Common myeloid progenitor, CD34-positive (primary cell): ENCODE measurements at regions not wholly inside any gene's neighbourhood (a gene's known extent, or its start where the extent isn't known, plus 50 kb on each side); places are given as distances from the start of the nearest gene placed in this dataset.
"Not testable (repeated sequence)": the region's sequence is repeated elsewhere in the genome, so short reads cannot be mapped to it uniquely, and the experiment has no call there.

Experiments
- CTCF ChIA-PET: fragments of 350-600 bp; sonication (Branson Sonifier 250); formaldehyde crosslinking; loops from one replicate; lab custom pipeline; 2021; ENCODE audit warnings: antibody characterized with exemption; lab: Charles Lee
- POLR2A ChIA-PET: fragments of 350-600 bp; sonication (Branson Sonifier 250); formaldehyde crosslinking; loops from one replicate; lab custom pipeline; 2021; ENCODE audit warnings: antibody characterized with exemption; lab: Charles Lee
- DNase-seq, 3 donors: peaks; one replicate each; pipeline versions ENCODE4 v3.0.0 to v3.0.0-alpha.2; 2013
- H3K27ac ChIP-seq, 2 experiments: 1 replicate in 1 of 2; 2 replicates in 1 of 2; pipeline ENCODE4 v1.7.0; 2013; ENCODE audit warnings: inconsistent platforms in 2 of 2, low read length in 2 of 2, mild to moderate bottlenecking in 2 of 2, low read depth in 1 of 2, moderate library complexity in 1 of 2; ENCODE audit not compliant: severe bottlenecking in 2 of 2, insufficient read depth in 1 of 2, poor library complexity in 1 of 2
- H3K27me3 ChIP-seq, 5 experiments: replicated peaks in 2 of 5; 1 replicate in 3 of 5; 2 replicates in 2 of 5; pipeline versions ENCODE4 v1.6.1 to v1.7.0; 2013; ENCODE audit warnings: low read length in 4 of 5, mild to moderate bottlenecking in 2 of 5, moderate library complexity in 2 of 5, inconsistent platforms in 1 of 5; ENCODE audit not compliant: insufficient read depth in 5 of 5, control insufficient read depth in 4 of 5
- H3K36me3 ChIP-seq, 4 experiments: 1 replicate in 2 of 4; 2 replicates in 2 of 4; pipeline versions ENCODE4 v1.6.1 to v1.7.0; 2013; ENCODE audit warnings: low read length in 3 of 4, control low read depth in 1 of 4, mild to moderate bottlenecking in 1 of 4; ENCODE audit not compliant: control insufficient read depth in 4 of 4, insufficient read depth in 4 of 4
- H3K4me1 ChIP-seq, 4 experiments: 1 replicate in 3 of 4; 2 replicates in 1 of 4; pipeline versions ENCODE4 v1.6.1 to v1.7.1; 2013; ENCODE audit warnings: low read length in 3 of 4, mild to moderate bottlenecking in 3 of 4, control low read depth in 1 of 4, inconsistent platforms in 1 of 4, moderate library complexity in 1 of 4; ENCODE audit not compliant: control insufficient read depth in 4 of 4, insufficient read depth in 4 of 4; ENCODE audit errors: control extremely low read depth in 1 of 4
- H3K4me3 ChIP-seq, 7 experiments: 1 replicate in 4 of 7; 2 replicates in 3 of 7; pipeline versions ENCODE4 v1.5.1 to v1.7.0; 2013; ENCODE audit warnings: mild to moderate bottlenecking in 7 of 7, low read length in 6 of 7, moderate library complexity in 6 of 7, inconsistent platforms in 2 of 7, low read depth in 2 of 7, control low read depth in 1 of 7; ENCODE audit not compliant: insufficient read depth in 4 of 7, control insufficient read depth in 1 of 7; ENCODE audit errors: extremely low read depth in 1 of 7
- H3K9me3 ChIP-seq, 5 experiments: 1 replicate in 4 of 5; 2 replicates in 1 of 5; pipeline versions ENCODE4 v1.6.1 to v1.7.1; 2013; ENCODE audit warnings: low read length in 4 of 5, mild to moderate bottlenecking in 2 of 5, inconsistent platforms in 1 of 5, low read depth in 1 of 5, moderate library complexity in 1 of 5; ENCODE audit not compliant: control insufficient read depth in 4 of 5, insufficient read depth in 2 of 5; ENCODE audit errors: control extremely low read depth in 1 of 5
- WGBS: methylation state at CpG from one replicate; pipeline ENCODE4 v1.1.5; 2013; ENCODE audit not compliant: insufficient coverage; 5-methylcytosine and 5-hydroxymethylcytosine counted together

DNA sequence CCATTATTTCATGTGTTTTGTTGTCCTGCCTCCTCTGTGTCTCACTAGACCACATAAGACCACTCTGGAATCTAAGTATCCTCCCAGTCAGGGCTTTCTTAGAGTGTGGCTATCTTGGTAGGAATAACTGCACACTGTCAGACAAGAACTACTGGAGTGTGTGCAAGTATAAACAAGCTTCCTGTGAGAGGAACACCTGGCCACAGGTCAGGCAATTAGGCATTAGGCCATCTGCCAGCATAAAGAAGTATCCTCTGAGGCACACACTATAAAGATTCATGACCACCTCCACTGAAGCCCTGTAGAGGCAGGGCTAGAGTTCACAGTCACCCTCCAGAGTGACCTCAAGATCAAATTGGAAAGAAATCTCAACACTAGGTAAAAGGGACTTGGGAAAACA is 507.0 kb upstream of the PABPC4L start:
- H3K36me3 ChIP-seq, result no peaks in the 10 kb centered on the region
- H3K4me1 ChIP-seq, result no peaks in the 10 kb centered on the region
- no peak overlapping the region for H3K4me3 ChIP-seq
- DNase-seq, result no peak
- POLR2A ChIA-PET, result no interaction called here
- no peaks in the 10 kb centered on the region for H3K9me3 ChIP-seq
- no peaks in the 10 kb centered on the region for H3K27me3 ChIP-seq
- CTCF ChIA-PET, result no interaction called here
- no peak overlapping the region for H3K27ac ChIP-seq

DNA sequence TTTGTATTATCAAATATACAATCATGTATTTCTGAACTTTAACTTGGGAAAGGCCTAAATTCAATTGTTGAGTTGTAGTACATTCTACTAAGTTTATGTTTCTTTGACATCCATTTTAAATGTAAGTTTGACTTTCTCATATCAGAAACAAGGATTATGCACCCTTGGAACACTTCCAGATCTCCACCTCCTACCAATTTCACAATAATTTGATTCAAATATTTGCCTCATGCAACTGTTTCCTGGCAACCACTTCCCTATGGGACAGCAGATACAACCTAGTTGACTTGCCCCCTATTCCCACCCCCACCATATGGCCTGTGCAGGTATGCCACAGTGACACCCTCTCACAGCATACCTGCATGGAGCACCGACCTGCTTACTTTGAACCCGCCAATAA is 506.4 kb upstream of the PABPC4L start:
- POLR2A ChIA-PET, result no interaction called here
- WGBS, result 93% methylated on average over 2 of the region's 2 CpGs
- Histone ChIP-seq H3K36me3 (no peaks in the 10 kb centered on the region), H3K27ac (no peak overlapping the region), H3K27me3 (no peaks in the 10 kb centered on the region), H3K4me1 (no peaks in the 10 kb centered on the region), H3K9me3 (no peaks in the 10 kb centered on the region), H3K4me3 (no peak overlapping the region)
- CTCF ChIA-PET, result no interaction called here
- no peak for DNase-seq

DNA sequence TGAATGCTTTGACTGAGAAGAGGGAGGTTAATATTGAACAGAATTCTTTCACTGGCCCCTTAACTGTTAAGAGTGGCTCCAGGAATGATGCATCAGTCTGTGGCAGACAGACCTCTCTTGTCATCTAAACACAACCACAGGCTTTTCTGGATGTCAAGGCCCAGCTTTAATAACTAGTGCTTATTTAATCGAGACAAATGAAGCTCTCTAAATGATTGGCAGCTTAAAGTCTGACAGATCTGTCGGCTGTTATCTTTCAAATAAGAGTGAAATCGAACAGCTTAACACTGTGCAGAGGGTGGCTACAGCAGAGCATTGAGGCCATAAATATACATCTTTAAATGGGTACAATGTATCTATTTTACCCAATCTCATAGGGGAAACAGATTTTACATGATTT is 500.8 kb upstream of the PABPC4L start:
- CTCF ChIA-PET, result no interaction called here

DNA sequence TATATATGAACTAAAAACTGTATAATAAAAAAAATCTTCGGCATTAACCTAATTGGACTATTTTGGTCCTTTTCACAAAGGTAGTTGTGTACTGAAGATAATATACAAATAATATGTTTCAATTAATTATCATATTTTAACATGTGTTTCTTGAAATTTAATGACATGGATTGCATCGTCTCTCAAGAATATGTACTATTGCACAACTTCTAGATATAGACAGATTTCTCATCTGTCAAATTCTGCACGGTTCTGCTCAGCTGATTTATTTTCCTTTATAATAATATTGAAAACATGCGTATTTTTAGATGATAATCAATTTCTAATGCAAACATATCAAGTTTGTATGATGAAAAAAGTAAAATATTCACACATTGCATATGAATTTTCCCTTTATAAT is 498.7 kb upstream of the PABPC4L start:
- no peak overlapping the region for H3K27ac ChIP-seq
- H3K4me3 ChIP-seq, result no peak overlapping the region
- H3K9me3 ChIP-seq, result no peaks in the 10 kb centered on the region
- POLR2A ChIA-PET, result no interaction called here
- H3K4me1 ChIP-seq, result no peaks in the 10 kb centered on the region
- no peak for DNase-seq
- no peaks in the 10 kb centered on the region for H3K27me3 ChIP-seq
- no CpG with 5 or more reads among the region's 4 CpGs for WGBS
- CTCF ChIA-PET, result no interaction called here
- H3K36me3 ChIP-seq, result no peaks in the 10 kb centered on the region

More for the DNA sequence above, 500.8 kb upstream of the PABPC4L start:
- Histone ChIP-seq H3K27me3 (no peaks in the 10 kb centered on the region), H3K4me3 (no peak overlapping the region), H3K27ac (no peak overlapping the region), H3K36me3 (no peaks in the 10 kb centered on the region), H3K9me3 (no peaks in the 10 kb centered on the region), H3K4me1 (no peaks in the 10 kb centered on the region)
- POLR2A ChIA-PET, result no interaction called here
- WGBS, result 100% methylated on average over 1 of the region's 3 CpGs
- no peak for DNase-seq

DNA sequence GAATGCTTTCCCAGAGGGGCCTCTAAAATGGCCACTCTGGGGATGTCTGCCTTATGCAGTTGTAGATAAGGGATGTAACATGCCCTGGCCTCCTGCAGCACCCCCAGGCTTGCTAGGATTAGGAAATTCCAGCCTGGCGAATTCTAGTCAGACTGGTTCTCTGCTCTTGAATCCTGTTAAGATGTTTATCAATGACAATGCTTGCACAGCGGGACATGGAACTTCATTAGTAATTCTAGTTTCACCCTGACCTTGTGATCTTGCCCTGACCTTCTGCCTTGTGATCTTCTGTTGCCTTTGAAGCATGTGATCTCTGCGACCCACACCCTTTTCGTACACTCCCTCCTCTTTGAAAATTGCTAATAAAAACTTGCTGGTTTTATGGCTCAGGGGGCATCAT is 497.2 kb upstream of the PABPC4L start:
- H3K27me3 ChIP-seq, H3K27ac ChIP-seq, H3K4me1 ChIP-seq, CTCF ChIA-PET, H3K9me3 ChIP-seq, POLR2A ChIA-PET, H3K36me3 ChIP-seq, H3K4me3 ChIP-seq, DNase-seq: not testable (repeated sequence)
- 100% methylated on average over 3 of the region's 4 CpGs for WGBS

DNA sequence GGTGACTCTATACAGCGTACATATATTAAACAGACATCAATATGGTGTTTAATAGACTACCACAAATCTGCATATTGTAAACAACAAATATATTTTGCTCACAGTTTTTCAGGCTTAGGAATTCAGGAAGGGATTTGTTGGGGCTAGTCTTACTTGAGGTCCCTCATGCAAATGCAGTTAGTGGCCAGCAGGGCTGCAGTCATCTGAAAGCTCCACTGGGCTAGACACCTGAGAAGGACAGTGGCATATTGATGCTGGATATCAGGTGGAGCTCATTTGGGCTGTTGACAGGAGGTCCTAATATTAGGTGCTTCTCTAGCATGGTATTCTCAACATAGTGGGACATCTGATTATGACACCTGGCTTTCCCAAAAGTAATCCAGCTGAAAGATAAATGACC is 493.8 kb upstream of the PABPC4L start:
- Histone ChIP-seq H3K36me3 (no peaks in the 10 kb centered on the region), H3K4me3 (no peak overlapping the region), H3K4me1 (no peaks in the 10 kb centered on the region), H3K27ac (no peak overlapping the region), H3K9me3 (no peaks in the 10 kb centered on the region), H3K27me3 (no peaks in the 10 kb centered on the region)
- CTCF ChIA-PET, result no interaction called here
- POLR2A ChIA-PET, result no interaction called here
- WGBS, result no CpG with 5 or more reads among the region's 1 CpG
- no peak for DNase-seq

DNA sequence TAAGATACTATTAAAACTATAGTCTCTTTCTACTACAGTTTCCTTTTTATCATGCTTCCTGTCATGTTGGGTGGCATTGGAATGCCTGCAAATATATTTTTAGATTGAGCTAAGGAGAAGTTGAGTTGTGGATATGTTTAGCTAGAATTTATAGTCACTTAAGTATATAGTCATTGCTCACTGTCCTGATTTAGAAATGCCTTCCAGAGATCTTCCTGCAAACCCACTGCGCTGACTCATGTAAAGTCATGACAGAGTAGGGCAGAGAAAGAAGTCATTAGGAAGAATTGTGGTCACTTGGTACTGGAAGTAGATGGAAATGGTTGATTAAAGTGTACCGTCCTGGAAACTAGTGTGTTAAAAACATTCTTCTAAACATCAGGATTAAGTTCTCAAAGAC is 490.3 kb upstream of the PABPC4L start:
- Histone ChIP-seq H3K27me3 (no peaks in the 10 kb centered on the region), H3K9me3 (peaks cover 0 to 2% (median 0%) of the 10 kb centered on the region in 5 experiments), H3K36me3 (no peaks in the 10 kb centered on the region), H3K4me3 (no peak overlapping the region), H3K4me1 (no peaks in the 10 kb centered on the region), H3K27ac (no peak overlapping the region)
- CTCF ChIA-PET, result no interaction called here
- DNase-seq, result no peak
- WGBS, result 100% methylated on average over 1 of the region's 2 CpGs
- POLR2A ChIA-PET, result no interaction called here
